ENCODE measurements at regions not wholly inside any gene's neighbourhood (a gene's known extent, or its start where the extent isn't known, plus 50 kb on each side); places are given as distances from the start of the nearest gene placed in this dataset.

DNA sequence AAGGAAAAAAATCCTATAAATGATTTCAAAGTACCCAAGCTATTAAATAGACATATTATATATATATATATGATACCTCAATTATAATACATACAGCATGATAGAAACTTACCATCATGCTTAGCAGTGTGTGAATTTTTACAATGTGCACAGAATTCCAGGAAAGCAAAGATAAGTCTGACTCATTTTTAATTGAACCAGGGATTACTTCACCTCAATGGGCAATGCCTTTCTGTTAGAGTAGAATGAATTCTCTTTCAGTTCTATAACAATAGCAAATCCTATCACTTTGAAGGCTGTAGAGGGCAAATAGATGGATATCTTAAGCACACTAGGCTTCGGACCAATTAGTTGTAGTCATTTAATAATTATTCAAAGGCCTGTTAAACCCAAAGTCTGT, 54.8 kb upstream of the P3H2 start:
- TF ChIP-seq, protein P1, sequence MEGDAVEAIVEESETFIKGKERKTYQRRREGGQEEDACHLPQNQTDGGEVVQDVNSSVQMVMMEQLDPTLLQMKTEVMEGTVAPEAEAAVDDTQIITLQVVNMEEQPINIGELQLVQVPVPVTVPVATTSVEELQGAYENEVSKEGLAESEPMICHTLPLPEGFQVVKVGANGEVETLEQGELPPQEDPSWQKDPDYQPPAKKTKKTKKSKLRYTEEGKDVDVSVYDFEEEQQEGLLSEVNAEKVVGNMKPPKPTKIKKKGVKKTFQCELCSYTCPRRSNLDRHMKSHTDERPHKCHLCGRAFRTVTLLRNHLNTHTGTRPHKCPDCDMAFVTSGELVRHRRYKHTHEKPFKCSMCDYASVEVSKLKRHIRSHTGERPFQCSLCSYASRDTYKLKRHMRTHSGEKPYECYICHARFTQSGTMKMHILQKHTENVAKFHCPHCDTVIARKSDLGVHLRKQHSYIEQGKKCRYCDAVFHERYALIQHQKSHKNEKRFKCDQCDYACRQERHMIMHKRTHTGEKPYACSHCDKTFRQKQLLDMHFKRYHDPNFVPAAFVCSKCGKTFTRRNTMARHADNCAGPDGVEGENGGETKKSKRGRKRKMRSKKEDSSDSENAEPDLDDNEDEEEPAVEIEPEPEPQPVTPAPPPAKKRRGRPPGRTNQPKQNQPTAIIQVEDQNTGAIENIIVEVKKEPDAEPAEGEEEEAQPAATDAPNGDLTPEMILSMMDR (conservative IDR thresholded peaks at IDR 0.05 in 1 of 2, IDR thresholded peaks at IDR 0.05 in 1 of 2; ENCODE audit: low read depth in 1 of 2, low read length in 2 of 2): no peak
- no peak for TF ChIP-seq EZH2 (IDR thresholded peaks at IDR 0.05; ENCODE audit: low read length, missing control alignments)
